GM18498 (cell line): ENCODE measurements at regions not wholly inside any gene's neighbourhood (a gene's known extent, or its start where the extent isn't known, plus 50 kb on each side); places are given as distances from the start of the nearest gene placed in this dataset.

Experiments used
- ATAC-seq: cut with Tn5 transposase; IDR thresholded peaks from one replicate; pipeline ENCODE4 v1.9.1; 2021; ENCODE audit warnings: mild to moderate bottlenecking, moderate library complexity; ENCODE audit not compliant: unreplicated experiment

DNA sequence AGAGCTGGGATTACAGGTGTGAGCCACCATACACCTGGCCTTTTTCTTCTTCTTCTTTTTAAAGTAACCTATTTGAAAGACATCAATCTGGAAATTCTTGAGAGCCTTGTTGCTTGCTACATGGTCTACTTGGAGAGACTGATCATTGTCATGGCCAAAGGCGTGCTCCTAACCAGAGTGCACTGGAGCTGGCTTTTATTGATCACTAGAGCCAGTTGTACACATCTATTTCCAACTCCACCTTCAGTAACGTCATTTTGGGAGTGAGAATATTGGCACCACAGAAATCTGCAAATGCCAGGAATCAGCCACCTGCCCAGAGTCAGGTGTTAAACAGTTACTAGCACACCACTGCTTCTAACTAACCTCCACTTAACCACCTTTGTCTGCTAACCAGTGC lies 735.1 kb downstream of the TYW1 start:
- no peak for ATAC-seq

- ATAC-seq, result no peak
Measured at GRCh38 chr7:67732898-67733297, 736.3 kb downstream of the TYW1 start.

- ATAC-seq, result no peak
Measured at GRCh38 chr7:67738145-67738544, 741.5 kb downstream of the TYW1 start.

- no peak for ATAC-seq
Measured at GRCh38 chr7:67738958-67739357, 742.3 kb downstream of the TYW1 start.

DNA sequence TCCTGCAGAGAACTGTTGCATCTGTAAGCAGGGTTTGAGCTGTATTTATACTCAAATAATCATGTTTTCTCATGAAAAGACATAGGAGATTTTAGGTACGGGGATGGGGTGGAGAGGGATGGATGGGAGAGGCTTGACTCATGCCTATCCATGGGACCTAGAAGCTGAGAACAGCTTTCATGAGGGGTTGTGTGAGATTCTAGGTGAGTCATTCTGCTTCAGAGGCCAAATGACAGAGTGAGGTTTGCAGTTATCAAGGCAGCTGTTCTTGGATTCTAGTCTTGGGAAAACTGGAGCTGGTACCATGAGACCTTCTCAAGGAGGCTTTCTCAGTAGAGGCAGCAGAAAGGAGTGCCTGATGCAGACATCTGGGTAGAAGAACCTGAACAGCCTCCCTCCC lies 746.9 kb downstream of the TYW1 start:
- no peak for ATAC-seq

- ATAC-seq, result no peak
Measured at GRCh38 chr7:67752227-67752626, 755.6 kb downstream of the TYW1 start.

GRCh38 chr7:67753891-67754290 lies 757.3 kb downstream of the TYW1 start:
- no peak for ATAC-seq

DNA sequence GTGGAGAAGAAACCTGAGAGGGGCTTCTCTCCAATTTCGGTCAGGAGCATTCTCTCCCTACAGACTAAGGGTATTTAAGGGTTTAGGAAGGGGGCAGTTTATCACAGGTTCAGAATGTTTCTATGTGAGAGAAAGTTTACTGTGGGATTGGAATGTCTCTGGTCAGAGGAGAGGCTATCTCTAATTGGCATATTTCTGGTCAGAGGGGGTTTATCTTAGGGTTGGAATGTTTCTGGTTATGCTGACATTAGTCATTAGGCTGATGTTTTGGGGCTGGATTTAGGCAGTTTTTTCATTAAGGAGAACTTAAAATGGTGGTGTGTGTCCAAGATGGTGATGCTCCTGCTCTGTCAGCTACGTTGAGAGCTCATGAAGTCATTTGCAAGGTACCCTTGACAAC lies 758.0 kb downstream of the TYW1 start:
- no peak for ATAC-seq

DNA sequence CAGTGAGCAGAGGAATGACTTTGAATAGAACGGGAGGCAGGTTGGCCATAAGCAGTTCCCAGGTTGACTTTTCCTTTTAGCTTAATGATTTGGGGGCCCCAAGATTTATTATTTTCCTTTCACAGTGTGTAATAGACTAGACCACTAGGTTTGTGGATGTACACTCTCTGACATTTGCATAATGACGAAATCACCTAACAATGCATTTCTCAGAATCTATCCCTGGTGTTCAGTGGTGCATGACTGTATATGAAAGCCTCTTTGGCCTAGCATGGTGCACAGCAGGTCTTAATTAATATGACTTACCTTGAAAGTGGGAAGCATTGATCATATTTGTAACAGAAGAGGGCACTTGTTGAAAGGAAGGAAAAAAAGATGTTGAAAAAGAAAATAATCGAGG lies 761.9 kb downstream of the TYW1 start:
- no peak for ATAC-seq

DNA sequence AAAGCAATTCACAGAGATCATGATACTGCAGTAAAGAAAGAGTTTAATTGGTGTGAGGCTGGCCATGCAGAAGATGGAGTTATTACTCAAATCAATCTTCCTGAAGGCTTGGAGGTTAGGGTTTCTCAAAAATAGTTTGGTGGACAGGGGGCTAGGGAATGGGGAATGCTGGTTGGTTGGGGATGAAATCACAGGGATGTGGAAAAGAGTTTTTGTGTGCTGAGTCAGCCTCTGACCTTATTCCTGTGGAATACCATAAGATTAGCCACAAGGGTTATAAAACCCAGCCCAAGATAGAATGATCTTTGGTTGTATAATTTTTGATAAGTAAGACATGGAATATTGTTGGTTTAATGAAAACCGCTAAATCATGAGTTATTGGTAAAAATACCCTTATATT lies 764.3 kb downstream of the TYW1 start:
- no peak for ATAC-seq

DNA sequence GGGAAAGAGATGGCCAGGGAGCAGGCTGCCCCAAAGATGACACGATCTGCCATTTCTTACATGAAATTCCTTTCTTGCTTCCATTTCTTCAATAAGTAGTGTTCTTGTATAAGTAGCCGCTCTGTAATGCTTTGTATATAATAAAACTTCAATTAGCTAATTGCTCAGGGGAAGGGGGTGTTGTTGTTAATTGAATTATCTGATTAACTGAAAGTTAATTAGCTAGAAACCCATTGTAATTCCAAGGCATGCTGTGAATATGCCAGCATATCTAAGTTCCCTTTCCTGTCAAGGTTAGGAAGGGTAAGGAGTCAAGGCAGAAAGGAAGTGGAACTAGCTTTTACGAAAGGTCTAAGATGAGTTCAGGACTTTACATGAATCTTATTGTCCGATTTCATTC lies 765.9 kb downstream of the TYW1 start:
- ATAC-seq, result no peak

- ATAC-seq, result no peak
Measured at GRCh38 chr7:67764289-67764688, 767.7 kb downstream of the TYW1 start.

DNA sequence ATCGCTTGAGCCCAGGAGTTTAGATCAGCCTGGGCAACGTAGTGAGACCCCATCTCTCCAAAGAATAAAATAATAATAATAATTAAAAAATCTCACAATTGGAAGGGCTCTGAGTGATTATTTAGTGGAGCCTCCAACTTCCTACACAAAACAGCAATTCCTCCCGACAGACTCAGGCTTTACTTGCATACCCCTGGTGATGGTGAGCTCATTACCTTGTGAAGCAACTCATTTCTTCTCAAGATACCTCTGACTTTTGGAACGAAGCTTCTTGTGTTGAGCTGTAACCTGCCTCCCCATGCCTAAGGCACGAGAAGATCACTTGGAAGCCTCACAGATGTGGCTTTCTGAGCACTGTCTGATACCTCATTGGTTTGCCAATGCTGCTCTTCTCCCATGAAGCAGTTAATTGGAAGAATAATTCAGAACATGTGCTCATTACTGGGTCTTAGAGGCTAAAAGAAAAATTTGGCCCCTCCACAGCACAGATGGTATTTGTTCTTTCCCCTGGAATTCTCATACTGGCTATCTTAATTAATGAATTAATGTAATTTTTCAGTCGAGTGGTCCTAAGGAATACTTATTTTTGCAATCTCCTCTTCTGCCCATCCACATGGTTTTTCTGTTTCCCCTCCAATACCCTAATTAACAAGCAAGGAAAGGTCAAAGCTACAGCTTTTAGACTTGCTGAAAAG lies 769.0 kb downstream of the TYW1 start:
- ATAC-seq, result no peak

GRCh38 chr7:67766906-67767410 lies 770.3 kb downstream of the TYW1 start:
- ATAC-seq, result no peak

- ATAC-seq, result no peak
Measured at GRCh38 chr7:67771846-67772605, 775.4 kb downstream of the TYW1 start.

GRCh38 chr7:67773081-67773480 lies 776.4 kb downstream of the TYW1 start:
- no peak for ATAC-seq

DNA sequence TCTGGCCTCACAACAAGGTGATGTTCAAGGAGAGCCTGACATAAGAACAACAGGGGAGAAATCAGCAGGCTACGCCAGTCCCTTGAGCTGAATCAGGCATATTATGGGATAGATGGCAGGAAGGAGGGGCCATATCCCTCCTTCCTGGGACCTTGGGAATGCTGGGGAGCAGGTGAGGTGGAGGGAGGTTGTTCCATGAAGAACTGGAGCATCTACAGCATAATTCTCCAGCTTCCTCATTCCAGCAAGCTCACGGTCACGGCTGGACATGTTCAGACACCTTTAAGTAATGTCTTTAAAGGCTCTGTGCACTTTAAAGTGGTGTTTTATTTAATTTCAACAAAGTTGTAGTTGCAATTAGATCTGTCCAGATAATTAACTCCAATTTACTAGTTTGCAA lies 780.5 kb downstream of the TYW1 start:
- no peak for ATAC-seq

- no peak for ATAC-seq
Measured at GRCh38 chr7:67781841-67782240, 785.2 kb downstream of the TYW1 start.

DNA sequence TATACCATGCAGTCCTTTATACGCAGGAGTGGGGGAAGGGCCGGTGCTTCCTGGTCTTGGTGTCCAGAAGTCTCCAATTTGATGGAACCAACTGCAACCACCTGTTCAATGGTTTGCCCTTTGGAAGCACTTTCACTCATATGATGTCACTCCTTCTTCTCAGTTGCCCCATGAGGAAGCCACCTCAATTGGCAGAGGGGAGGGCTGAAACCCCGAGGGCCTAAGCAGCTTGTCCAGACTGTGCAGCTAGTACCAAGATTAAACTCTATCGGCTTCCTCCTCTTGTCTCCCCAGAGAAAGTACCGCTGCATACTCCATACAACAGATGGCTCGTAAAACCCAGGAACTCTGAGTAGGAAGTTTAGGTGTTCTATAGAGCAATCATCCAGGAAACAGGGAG lies 789.4 kb downstream of the TYW1 start:
- no peak for ATAC-seq

GRCh38 chr7:67788669-67789068 lies 792.0 kb downstream of the TYW1 start:
- ATAC-seq, result no peak

GRCh38 chr7:67791918-67792317 lies 795.3 kb downstream of the TYW1 start:
- ATAC-seq, result no peak

DNA sequence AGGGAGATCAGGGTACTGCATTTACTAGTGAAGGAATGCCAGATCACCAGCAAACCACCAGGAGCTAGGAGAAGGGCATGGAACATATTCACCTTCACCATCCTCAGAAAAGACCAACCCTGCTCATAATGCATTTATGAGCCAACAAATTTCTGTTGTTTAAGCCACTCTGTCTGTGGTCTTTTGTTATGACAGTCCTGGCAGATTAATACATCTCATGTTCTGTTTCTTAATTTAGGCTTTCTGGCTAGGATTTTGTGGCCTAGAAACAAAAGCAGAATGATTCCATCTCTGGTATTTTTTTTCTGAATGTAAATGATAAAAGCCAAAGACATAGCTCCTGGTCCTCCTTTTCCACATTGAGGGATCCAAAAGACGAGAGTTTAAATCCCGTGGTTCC lies 797.9 kb downstream of the TYW1 start:
- no peak for ATAC-seq
